ENCODE measurements at regions not wholly inside any gene's neighbourhood (a gene's known extent, or its start where the extent isn't known, plus 50 kb on each side); places are given as distances from the start of the nearest gene placed in this dataset.

DNA sequence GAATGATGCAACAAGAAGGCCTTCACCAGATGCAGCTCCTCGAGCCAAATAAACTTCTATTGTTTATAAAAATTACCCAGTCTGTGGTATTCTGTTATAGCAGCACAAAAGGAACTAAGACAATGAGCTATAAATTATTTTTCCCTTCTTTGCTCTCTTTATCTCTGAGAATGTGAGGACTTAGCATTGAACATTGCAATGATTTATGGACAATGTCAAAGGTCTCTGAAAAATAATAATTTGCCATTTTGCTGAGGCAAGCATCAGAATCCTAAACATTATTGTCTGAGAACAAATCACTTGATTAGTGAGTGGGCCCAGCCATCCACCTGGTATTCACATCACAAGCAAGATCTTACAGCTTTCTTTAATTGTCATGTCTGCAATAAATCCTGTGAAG lies 95.4 kb upstream of the SSBP2 start:
- TF ChIP-seq, protein P1, sequence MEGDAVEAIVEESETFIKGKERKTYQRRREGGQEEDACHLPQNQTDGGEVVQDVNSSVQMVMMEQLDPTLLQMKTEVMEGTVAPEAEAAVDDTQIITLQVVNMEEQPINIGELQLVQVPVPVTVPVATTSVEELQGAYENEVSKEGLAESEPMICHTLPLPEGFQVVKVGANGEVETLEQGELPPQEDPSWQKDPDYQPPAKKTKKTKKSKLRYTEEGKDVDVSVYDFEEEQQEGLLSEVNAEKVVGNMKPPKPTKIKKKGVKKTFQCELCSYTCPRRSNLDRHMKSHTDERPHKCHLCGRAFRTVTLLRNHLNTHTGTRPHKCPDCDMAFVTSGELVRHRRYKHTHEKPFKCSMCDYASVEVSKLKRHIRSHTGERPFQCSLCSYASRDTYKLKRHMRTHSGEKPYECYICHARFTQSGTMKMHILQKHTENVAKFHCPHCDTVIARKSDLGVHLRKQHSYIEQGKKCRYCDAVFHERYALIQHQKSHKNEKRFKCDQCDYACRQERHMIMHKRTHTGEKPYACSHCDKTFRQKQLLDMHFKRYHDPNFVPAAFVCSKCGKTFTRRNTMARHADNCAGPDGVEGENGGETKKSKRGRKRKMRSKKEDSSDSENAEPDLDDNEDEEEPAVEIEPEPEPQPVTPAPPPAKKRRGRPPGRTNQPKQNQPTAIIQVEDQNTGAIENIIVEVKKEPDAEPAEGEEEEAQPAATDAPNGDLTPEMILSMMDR (IDR thresholded peaks at IDR 0.05; ENCODE audit: low read depth, low read length, missing control alignments): no peak
- H3K4me3 ChIP-seq (replicated peaks; ENCODE audit: low read depth, low read length): no peak overlapping the region
- no peak for DNase-seq (ENCODE audit: extremely low read depth, low read depth)

DNA sequence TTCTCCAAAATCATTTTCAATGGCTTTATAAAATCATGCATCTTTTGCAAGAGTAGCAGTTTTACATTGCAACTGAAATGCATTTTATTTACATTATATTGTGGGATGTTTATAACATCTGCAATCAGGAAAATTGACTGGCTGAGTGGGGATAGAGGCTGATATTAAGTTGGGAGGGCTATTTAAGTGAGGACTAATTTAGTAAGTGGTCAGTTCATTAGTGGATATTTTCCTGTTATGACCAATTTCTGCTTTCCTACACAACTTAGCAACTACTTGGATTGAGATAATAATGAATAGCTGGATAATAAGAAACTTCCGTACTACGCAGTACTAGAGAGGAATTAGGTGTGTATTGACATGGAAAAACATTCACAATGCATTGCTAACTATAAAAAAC lies 92.9 kb upstream of the SSBP2 start:
- DNase-seq (ENCODE audit: extremely low read depth, low read depth): no peak
- TF ChIP-seq, protein P1 (IDR thresholded peaks at IDR 0.05; ENCODE audit: low read depth, low read length, missing control alignments): no peak
- no peak overlapping the region for H3K4me3 ChIP-seq (replicated peaks; ENCODE audit: low read depth, low read length)

DNA sequence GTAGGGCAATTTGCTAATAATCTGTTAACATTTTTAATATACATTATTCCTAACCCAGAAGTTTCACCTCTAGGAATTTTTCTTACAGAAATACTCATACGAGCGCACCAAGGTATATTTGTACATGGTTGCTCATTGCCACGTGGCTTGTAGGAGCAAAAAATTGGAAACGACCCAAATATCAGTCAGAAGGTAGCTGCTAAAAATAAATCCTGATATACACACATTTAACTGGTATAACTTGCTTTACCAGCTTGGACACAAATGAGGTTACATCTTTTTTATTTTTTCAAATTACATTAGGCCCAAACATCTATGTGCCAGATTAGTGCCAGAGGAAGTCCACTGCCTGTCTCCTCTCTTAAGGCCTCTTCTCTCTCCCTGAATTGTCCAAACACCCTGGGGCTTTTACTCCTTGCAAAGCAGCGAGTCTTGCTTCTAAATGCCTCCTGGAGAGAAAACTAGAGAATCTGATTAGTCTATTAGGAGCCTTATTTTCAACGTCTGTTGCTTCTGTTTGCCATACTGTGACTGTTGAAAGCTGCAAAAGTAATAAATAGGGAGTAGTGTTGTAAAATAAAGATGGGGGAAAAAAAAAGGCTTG lies 92.0 kb upstream of the SSBP2 start:
- TF ChIP-seq, protein P1 (IDR thresholded peaks at IDR 0.05; ENCODE audit: low read depth, low read length, missing control alignments): no peak
- no peak overlapping the region for H3K4me3 ChIP-seq (replicated peaks; ENCODE audit: low read depth, low read length)
- DNase-seq (ENCODE audit: extremely low read depth, low read depth): no peak

DNA sequence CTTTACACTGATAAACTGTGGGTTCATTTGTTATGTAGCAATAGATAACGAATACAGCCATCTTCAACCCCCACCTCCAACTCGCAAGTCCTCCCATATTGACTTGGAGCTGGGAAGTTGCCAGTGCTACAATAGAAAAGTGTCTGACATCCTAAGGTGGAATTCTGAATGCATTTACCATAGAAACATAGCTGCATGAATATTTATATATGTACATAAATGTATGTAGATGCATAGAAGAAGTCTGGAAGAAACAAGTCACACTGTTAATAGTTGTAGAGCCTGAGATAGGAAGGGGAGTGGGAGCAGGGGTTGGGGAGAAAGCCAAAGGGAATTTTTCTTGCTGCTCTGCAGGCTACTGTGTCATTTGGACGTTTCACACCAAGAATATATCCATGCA lies 88.1 kb upstream of the SSBP2 start:
- no peak for DNase-seq (ENCODE audit: extremely low read depth, low read depth)
- H3K4me3 ChIP-seq (replicated peaks; ENCODE audit: low read depth, low read length): no peak overlapping the region
- TF ChIP-seq, protein P1 (IDR thresholded peaks at IDR 0.05; ENCODE audit: low read depth, low read length, missing control alignments): no peak

DNA sequence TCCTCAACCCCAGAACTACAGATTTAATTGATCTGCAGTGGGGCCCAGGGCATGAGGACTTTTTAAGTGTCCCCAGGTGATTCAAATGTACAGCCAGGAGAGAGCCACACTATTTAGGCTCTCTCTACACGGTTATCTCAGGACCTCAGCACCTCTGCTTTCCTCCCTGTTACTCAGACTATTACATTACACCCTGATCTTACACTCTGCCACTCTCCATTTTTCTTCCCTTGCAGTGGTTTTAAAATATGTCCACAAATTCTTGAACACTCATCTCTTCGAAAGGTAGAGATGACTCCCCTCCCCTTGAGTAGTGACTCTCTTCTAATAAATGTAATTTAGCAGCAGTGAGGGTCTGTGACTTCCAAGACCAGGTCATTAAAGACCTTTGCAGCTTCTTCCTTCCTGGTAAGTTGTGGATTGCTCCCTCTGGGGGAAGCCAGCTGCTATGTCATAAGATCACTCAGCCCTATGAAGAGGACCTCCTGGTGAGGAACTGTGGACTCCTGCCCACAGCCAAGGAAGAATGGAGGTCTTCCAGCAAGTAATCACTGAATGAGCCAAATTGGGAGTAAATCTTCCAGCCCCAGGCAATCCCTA lies 87.5 kb upstream of the SSBP2 start:
- TF ChIP-seq, protein P1 (IDR thresholded peaks at IDR 0.05; ENCODE audit: low read depth, low read length, missing control alignments): peak; percentile 59
- no peak for DNase-seq (ENCODE audit: extremely low read depth, low read depth)
- H3K4me3 ChIP-seq (replicated peaks; ENCODE audit: low read depth, low read length): no peak overlapping the region

DNA sequence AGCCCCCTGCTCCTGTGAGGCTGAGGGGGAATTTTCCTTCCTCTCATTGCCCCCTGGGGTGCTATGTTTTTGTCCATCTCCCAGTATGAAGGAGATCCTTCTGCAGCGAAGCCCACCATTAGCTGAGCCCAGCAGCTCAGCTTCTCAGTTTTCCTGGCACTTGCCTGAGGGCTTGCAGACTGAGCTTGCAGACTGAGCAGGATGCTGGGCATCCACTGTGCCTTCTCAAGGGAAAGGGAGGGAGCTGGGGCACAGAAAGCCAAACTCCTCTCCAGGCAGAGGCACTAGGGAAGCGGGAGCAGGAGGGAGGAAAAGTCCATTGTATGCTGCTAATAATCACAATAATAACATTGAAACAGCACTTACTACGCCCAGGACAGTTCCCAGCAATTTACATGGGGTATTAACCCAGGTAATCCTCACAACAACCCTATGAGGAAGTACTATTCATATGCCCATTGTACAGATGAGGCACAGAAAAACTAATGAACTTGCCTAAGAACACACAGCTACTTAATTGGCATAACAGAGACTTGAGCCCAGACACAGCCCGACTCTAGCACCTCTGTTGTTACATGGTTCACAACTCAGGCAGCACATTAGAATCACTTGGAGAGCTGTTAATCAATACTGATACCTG lies 86.9 kb upstream of the SSBP2 start:
- DNase-seq (ENCODE audit: extremely low read depth, low read depth): no peak
- no peak overlapping the region for H3K4me3 ChIP-seq (replicated peaks; ENCODE audit: low read depth, low read length)
- TF ChIP-seq, protein P1 (IDR thresholded peaks at IDR 0.05; ENCODE audit: low read depth, low read length, missing control alignments): no peak
